Activated CD8-positive, alpha-beta T cell treated with anti-CD3 and anti-CD28 coated beads, Interleukin-2, amount 10 ng/mL, durations not matched to agents 7 days and 5 days (primary cell): ENCODE measurements at regions not wholly inside any gene's neighbourhood (a gene's known extent, or its start where the extent isn't known, plus 50 kb on each side); places are given as distances from the start of the nearest gene placed in this dataset.

Source experiments
- ATAC-seq: fragments of 150-1000 bp; cut with Tn5 transposase; one replicate; pipeline ENCODE4 v1.10.0; 2021; ENCODE audit warnings: moderate library complexity
- CTCF ChIA-PET: fragments of 350-600 bp; sonication (Branson Sonifier 250); formaldehyde crosslinking; loops from one replicate; lab custom pipeline; 2021; ENCODE audit warnings: antibody characterized with exemption; lab: Charles Lee
- POLR2A ChIA-PET: fragments of 350-600 bp; sonication (Branson Sonifier 250); formaldehyde crosslinking; loops from one replicate; lab custom pipeline; 2021; ENCODE audit warnings: antibody characterized with exemption; lab: Charles Lee
- DNase-seq: peaks from one replicate; pipeline ENCODE4 v3.0.0-alpha.2; 2020
- H3K27ac Mint-ChIP-seq: one replicate; pipeline ENCODE4 v1.8.0; 2021; ENCODE audit warnings: mild to moderate bottlenecking, mixed read lengths
- H3K27me3 Mint-ChIP-seq: one replicate; pipeline ENCODE4 v1.8.0; 2021; ENCODE audit warnings: low read depth, mixed read lengths
- H3K36me3 Mint-ChIP-seq: one replicate; pipeline ENCODE4 v1.8.0; 2021; ENCODE audit warnings: low read depth, mixed read lengths
- H3K4me1 Mint-ChIP-seq: one replicate; pipeline ENCODE4 v1.8.0; 2021; ENCODE audit warnings: low read depth, mixed read lengths
- H3K4me3 Mint-ChIP-seq: one replicate; pipeline ENCODE4 v1.8.0; 2021; ENCODE audit warnings: mild to moderate bottlenecking, mixed read lengths
- H3K9me3 Mint-ChIP-seq: one replicate; pipeline ENCODE4 v1.8.0; 2022; ENCODE audit warnings: mixed read lengths; ENCODE audit not compliant: insufficient read depth

GRCh38 chr10:113454341-113455061 is 98.4 kb upstream of the HABP2 start:
- ChIA-PET CTCF (interaction anchor here (1.0 to 1.3 kb wide), 2 partner anchors 10 to 11 kb away, joined by 3 to 6 read pairs; no protein-coding TSS in a partner anchor), POLR2A (interaction anchor here (0.6 kb wide), 1 partner anchor 586 kb away, joined by 3 read pairs; no protein-coding TSS in a partner anchor)
- ATAC-seq (no peak), DNase-seq (peak; percentile 35)
- no peaks in the 10 kb centered on the region for H3K9me3 Mint-ChIP-seq
- H3K36me3 Mint-ChIP-seq: no peaks in the 10 kb centered on the region
- peaks cover 14% of the 10 kb centered on the region for H3K27me3 Mint-ChIP-seq
- no peak overlapping the region for H3K27ac Mint-ChIP-seq
- no peak overlapping the region for H3K4me3 Mint-ChIP-seq
- H3K4me1 Mint-ChIP-seq: no peaks in the 10 kb centered on the region

GRCh38 chr10:113455947-113456346 is 96.9 kb upstream of the HABP2 start:
- Mint-ChIP-seq H3K27ac (no peak overlapping the region), H3K4me1 (no peaks in the 10 kb centered on the region), H3K9me3 (no peaks in the 10 kb centered on the region), H3K4me3 (no peak overlapping the region), H3K27me3 (peaks cover 7% of the 10 kb centered on the region), H3K36me3 (no peaks in the 10 kb centered on the region)
- DNase-seq: no peak
- ChIA-PET POLR2A (no interaction called here), CTCF (no interaction called here)
- no peak for ATAC-seq

GRCh38 chr10:113456741-113457140 is 96.1 kb upstream of the HABP2 start:
- H3K4me1 Mint-ChIP-seq: no peaks in the 10 kb centered on the region
- ATAC-seq (no peak), DNase-seq (no peak)
- peaks cover 10% of the 10 kb centered on the region for H3K27me3 Mint-ChIP-seq
- ChIA-PET POLR2A (no interaction called here), CTCF (no interaction called here)
- H3K9me3 Mint-ChIP-seq: no peaks in the 10 kb centered on the region
- H3K36me3 Mint-ChIP-seq: no peaks in the 10 kb centered on the region
- H3K4me3 Mint-ChIP-seq: no peak overlapping the region
- H3K27ac Mint-ChIP-seq: no peak overlapping the region

- CTCF ChIA-PET: no interaction called here
These were observed 95.4 kb upstream of the HABP2 start for GRCh38 chr10:113457408-113457807.

GRCh38 chr10:113458451-113458850 is 94.4 kb upstream of the HABP2 start:
- Mint-ChIP-seq H3K27me3 (peaks cover 10% of the 10 kb centered on the region), H3K9me3 (no peaks in the 10 kb centered on the region), H3K27ac (no peak overlapping the region), H3K4me1 (no peaks in the 10 kb centered on the region), H3K36me3 (no peaks in the 10 kb centered on the region), H3K4me3 (no peak overlapping the region)
- ChIA-PET POLR2A (no interaction called here), CTCF (no interaction called here)
- no peak for ATAC-seq
- no peak for DNase-seq

More at GRCh38 chr10:113457408-113457807, 95.4 kb upstream of the HABP2 start:
- POLR2A ChIA-PET: interaction anchor here (0.6 kb wide), 1 partner anchor 11 kb away, joined by 3 read pairs; no protein-coding TSS in a partner anchor
- H3K27ac Mint-ChIP-seq: no peak overlapping the region
- H3K27me3 Mint-ChIP-seq: peaks cover 10% of the 10 kb centered on the region
- H3K4me1 Mint-ChIP-seq: no peaks in the 10 kb centered on the region
- no peaks in the 10 kb centered on the region for H3K36me3 Mint-ChIP-seq
- DNase-seq (no peak), ATAC-seq (no peak)
- no peak overlapping the region for H3K4me3 Mint-ChIP-seq
- no peaks in the 10 kb centered on the region for H3K9me3 Mint-ChIP-seq

GRCh38 chr10:113458944-113459343 is 93.9 kb upstream of the HABP2 start:
- ChIA-PET CTCF (no interaction called here), POLR2A (no interaction called here)

GRCh38 chr10:113459626-113460280 is 93.1 kb upstream of the HABP2 start:
- CTCF ChIA-PET: no interaction called here
- Mint-ChIP-seq H3K4me1 (no peaks in the 10 kb centered on the region), H3K4me3 (no peak overlapping the region), H3K27me3 (peaks cover 18% of the 10 kb centered on the region), H3K36me3 (no peaks in the 10 kb centered on the region), H3K9me3 (no peaks in the 10 kb centered on the region), H3K27ac (no peak overlapping the region)
- POLR2A ChIA-PET: no interaction called here
- DNase-seq: no peak
- ATAC-seq: no peak

More at GRCh38 chr10:113458944-113459343, 93.9 kb upstream of the HABP2 start:
- Mint-ChIP-seq H3K9me3 (no peaks in the 10 kb centered on the region), H3K27ac (no peak overlapping the region), H3K4me1 (no peaks in the 10 kb centered on the region), H3K27me3 (peaks cover 13% of the 10 kb centered on the region), H3K36me3 (no peaks in the 10 kb centered on the region), H3K4me3 (no peak overlapping the region)
- DNase-seq (no peak), ATAC-seq (no peak)

GRCh38 chr10:113463083-113463482 is 89.8 kb upstream of the HABP2 start:
- no peaks in the 10 kb centered on the region for H3K4me1 Mint-ChIP-seq
- ChIA-PET CTCF (no interaction called here), POLR2A (no interaction called here)
- no peak overlapping the region for H3K4me3 Mint-ChIP-seq
- H3K36me3 Mint-ChIP-seq: no peaks in the 10 kb centered on the region
- H3K27me3 Mint-ChIP-seq: peaks cover 18% of the 10 kb centered on the region
- H3K9me3 Mint-ChIP-seq: no peaks in the 10 kb centered on the region
- ATAC-seq: no peak
- no peak overlapping the region for H3K27ac Mint-ChIP-seq
- DNase-seq: no peak

GRCh38 chr10:113463777-113464176 is 89.1 kb upstream of the HABP2 start:
- ATAC-seq (no peak), DNase-seq (no peak)
- H3K9me3 Mint-ChIP-seq: no peaks in the 10 kb centered on the region
- POLR2A ChIA-PET: no interaction called here
- H3K27ac Mint-ChIP-seq: no peak overlapping the region
- CTCF ChIA-PET: no interaction called here
- H3K36me3 Mint-ChIP-seq: no peaks in the 10 kb centered on the region
- H3K27me3 Mint-ChIP-seq: peaks cover 18% of the 10 kb centered on the region
- no peak overlapping the region for H3K4me3 Mint-ChIP-seq
- H3K4me1 Mint-ChIP-seq: no peaks in the 10 kb centered on the region

GRCh38 chr10:113469796-113470195 is 83.1 kb upstream of the HABP2 start:
- Mint-ChIP-seq H3K27ac (no peak overlapping the region), H3K27me3 (no peaks in the 10 kb centered on the region), H3K36me3 (no peaks in the 10 kb centered on the region), H3K4me1 (no peaks in the 10 kb centered on the region), H3K4me3 (no peak overlapping the region), H3K9me3 (no peaks in the 10 kb centered on the region)
- DNase-seq (no peak), ATAC-seq (no peak)
- ChIA-PET CTCF (interaction anchor here (0.7 kb wide), 1 partner anchor 1115 kb away, joined by 3 read pairs; no protein-coding TSS in a partner anchor), POLR2A (no interaction called here)

GRCh38 chr10:113470372-113471240 is 82.2 kb upstream of the HABP2 start:
- no peak for ATAC-seq
- Mint-ChIP-seq H3K4me1 (no peaks in the 10 kb centered on the region), H3K9me3 (no peaks in the 10 kb centered on the region), H3K4me3 (no peak overlapping the region), H3K27me3 (peaks cover 2% of the 10 kb centered on the region), H3K27ac (no peak overlapping the region), H3K36me3 (no peaks in the 10 kb centered on the region)
- POLR2A ChIA-PET: no interaction called here
- CTCF ChIA-PET: interaction anchor here (0.7 kb wide), 1 partner anchor 1114 kb away, joined by 3 read pairs; no protein-coding TSS in a partner anchor
- DNase-seq: no peak
